Neuronal stem cell (in vitro differentiated cells): ENCODE measurements at regions not wholly inside any gene's neighbourhood (a gene's known extent, or its start where the extent isn't known, plus 50 kb on each side); places are given as distances from the start of the nearest gene placed in this dataset.
A peak's percentile ranks its signal among the peaks of the same experiment; 100 is the strongest.

Source experiments
- DNase-seq: peaks from one replicate; pipeline ENCODE4 v3.0.0-alpha.2; 2013; ENCODE audit warnings: low spot score
- H2AFZ ChIP-seq: one replicate; pipeline ENCODE4 v1.6.1; 2013; ENCODE audit warnings: mild to moderate bottlenecking, low read length, inconsistent platforms
- H2AK5ac ChIP-seq: 2 replicates; pipeline ENCODE4 v1.6.1; 2013; ENCODE audit warnings: low read depth, mild to moderate bottlenecking, inconsistent platforms, low read length, moderate library complexity, mixed read lengths
- H2BK120ac ChIP-seq: 2 replicates; pipeline ENCODE4 v1.6.1; 2013; ENCODE audit warnings: low read depth, mild to moderate bottlenecking, inconsistent platforms, low read length, moderate library complexity, mixed read lengths
- H2BK12ac ChIP-seq: one replicate; pipeline ENCODE4 v1.6.1; 2013; ENCODE audit warnings: low read length, inconsistent platforms
- H2BK15ac ChIP-seq: 2 replicates; pipeline ENCODE4 v1.6.1; 2013; ENCODE audit warnings: mild to moderate bottlenecking, low read length, inconsistent platforms, mixed read lengths
- H2BK5ac ChIP-seq: one replicate; pipeline ENCODE4 v1.6.1; 2013; ENCODE audit warnings: inconsistent platforms, mild to moderate bottlenecking, low read length, moderate library complexity
- H3K14ac ChIP-seq: one replicate; pipeline ENCODE4 v1.6.1; 2013; ENCODE audit warnings: low read length, inconsistent platforms
- H3K18ac ChIP-seq: 2 replicates; pipeline ENCODE4 v1.6.1; 2013; ENCODE audit warnings: low read length, inconsistent platforms
- H3K23ac ChIP-seq: 2 replicates; pipeline ENCODE4 v1.6.1; 2013; ENCODE audit warnings: low read depth, mild to moderate bottlenecking, mixed read lengths, low read length, inconsistent platforms; ENCODE audit not compliant: poor library complexity
- H3K27ac ChIP-seq: replicated peaks from 3 replicates; pipeline ENCODE4 v1.5.1; 2013; ENCODE audit warnings: low read length, inconsistent platforms
- H3K27me3 ChIP-seq, 3 experiments: 2 replicates each; pipeline ENCODE4 v1.6.1; 2013; ENCODE audit warnings: low read length in 3 of 3, mild to moderate bottlenecking in 2 of 3, inconsistent platforms in 1 of 3, low read depth in 1 of 3, mixed read lengths in 1 of 3, moderate library complexity in 1 of 3; ENCODE audit not compliant: control insufficient read depth in 3 of 3, insufficient read depth in 3 of 3
- H3K36me3 ChIP-seq, 2 donors: replicated peaks in 1 of 2; 2 replicates each; pipeline ENCODE4 v1.6.1; 2013; ENCODE audit warnings: low read length in 2 of 2; ENCODE audit not compliant: control insufficient read depth in 2 of 2, insufficient read depth in 2 of 2
- H3K4ac ChIP-seq: 2 replicates; pipeline ENCODE4 v1.6.1; 2013; ENCODE audit warnings: inconsistent platforms, mild to moderate bottlenecking, low read length, moderate library complexity
- H3K4me1 ChIP-seq, 2 donors: 1 replicate in 1 of 2; 2 replicates in 1 of 2; pipeline ENCODE4 v1.6.1; 2013; ENCODE audit warnings: low read length in 2 of 2, low read depth in 1 of 2; ENCODE audit not compliant: control insufficient read depth in 2 of 2, insufficient read depth in 1 of 2
- H3K4me2 ChIP-seq: one replicate; pipeline ENCODE4 v1.6.1; 2013; ENCODE audit warnings: mild to moderate bottlenecking, low read length, inconsistent platforms; ENCODE audit not compliant: insufficient read depth, poor library complexity, severe bottlenecking
- H3K4me3 ChIP-seq, 2 donors: 2 replicates each; pipeline ENCODE4 v1.5.1; 2013; ENCODE audit warnings: low read length in 2 of 2, mild to moderate bottlenecking in 2 of 2, inconsistent platforms in 1 of 2, moderate library complexity in 1 of 2
- H3K79me1 ChIP-seq: one replicate; pipeline ENCODE4 v1.6.1; 2013; ENCODE audit warnings: low read depth, mild to moderate bottlenecking, inconsistent platforms, low read length, moderate library complexity
- H3K9ac ChIP-seq: one replicate; pipeline ENCODE4 v1.6.1; 2013; ENCODE audit warnings: mild to moderate bottlenecking, low read depth, low read length, inconsistent platforms; ENCODE audit not compliant: poor library complexity
- H3K9me3 ChIP-seq, 2 donors: replicated peaks in 1 of 2; 2 replicates each; pipeline versions ENCODE3 to v1.6.1; 2013; ENCODE audit warnings: low read length in 2 of 2, mild to moderate bottlenecking in 2 of 2, inconsistent platforms in 1 of 2, low read depth in 1 of 2, mixed read lengths in 1 of 2, moderate library complexity in 1 of 2; ENCODE audit not compliant: control insufficient read depth in 2 of 2, insufficient read depth in 1 of 2
- H4K8ac ChIP-seq: one replicate; pipeline ENCODE4 v1.6.1; 2013; ENCODE audit warnings: low read depth, mild to moderate bottlenecking, inconsistent platforms, low read length, moderate library complexity
- H4K91ac ChIP-seq: one replicate; pipeline ENCODE4 v1.6.1; 2013; ENCODE audit warnings: low read length, low read depth, mild to moderate bottlenecking, inconsistent platforms; ENCODE audit not compliant: poor library complexity
- WGBS, 2 donors: extraction: QIAGEN DNeasy Blood & Tissue Kit; methylation state at CpG; one replicate each; pipeline ENCODE4 v1.1.7; 2013; ENCODE audit warnings: missing lambda C conversion rate in 2 of 2, mixed read lengths in 1 of 2; ENCODE audit not compliant: insufficient read length in 2 of 2, insufficient replicate concordance in 1 of 2; ENCODE audit errors: extremely low coverage in 2 of 2; 5-methylcytosine and 5-hydroxymethylcytosine counted together

- Histone ChIP-seq H3K4me1 (no peaks in the 10 kb centered on the region), H2BK12ac (no peak overlapping the region), H3K79me1 (no peaks in the 10 kb centered on the region), H3K9ac (no peak overlapping the region), H2BK120ac (no peak overlapping the region), H3K4ac (no peak overlapping the region), H2BK15ac (no peak overlapping the region), H3K9me3 (no peaks in the 10 kb centered on the region), H3K4me2 (no peak overlapping the region), H3K4me3 (no peak overlapping the region), H3K27ac (no peak overlapping the region), H3K14ac (no peak overlapping the region), H3K36me3 (no peaks in the 10 kb centered on the region), H4K8ac (no peak overlapping the region), H2AK5ac (no peak overlapping the region), H3K27me3 (no peaks in the 10 kb centered on the region), H4K91ac (no peak overlapping the region), H2BK5ac (no peak overlapping the region), H3K18ac (no peak overlapping the region), H3K23ac (no peak overlapping the region), H2AFZ (no peak overlapping the region)
- no peak for DNase-seq
- WGBS, 2 donors = no CpG with 5 or more reads among the region's 2 CpGs
These were observed 2717.2 kb downstream of the PCDH7 start for GRCh38 chr4:33437406-33437805.

GRCh38 chr4:33446953-33447352 is 2726.8 kb downstream of the PCDH7 start:
- H2BK12ac ChIP-seq = no peak overlapping the region
- no peak overlapping the region for H2AFZ ChIP-seq
- no peak overlapping the region for H3K27ac ChIP-seq
- H3K9ac ChIP-seq = no peak overlapping the region
- DNase-seq = no peak
- H3K27me3 ChIP-seq = no peaks in the 10 kb centered on the region
- H2BK5ac ChIP-seq = no peak overlapping the region
- no peak overlapping the region for H2BK15ac ChIP-seq
- H2AK5ac ChIP-seq = no peak overlapping the region
- H3K4ac ChIP-seq = no peak overlapping the region
- H4K8ac ChIP-seq = no peak overlapping the region
- H3K23ac ChIP-seq = no peak overlapping the region
- no peak overlapping the region for H2BK120ac ChIP-seq
- H3K4me3 ChIP-seq = no peak overlapping the region
- no peak overlapping the region for H3K18ac ChIP-seq
- no peak overlapping the region for H4K91ac ChIP-seq
- H3K36me3 ChIP-seq = no peaks in the 10 kb centered on the region
- H3K14ac ChIP-seq = no peak overlapping the region
- no peaks in the 10 kb centered on the region for H3K4me1 ChIP-seq
- whole genome bisulfite sequencing, 2 donors = no CpG with 5 or more reads among the region's 2 CpGs
- H3K4me2 ChIP-seq = no peak overlapping the region
- no peaks in the 10 kb centered on the region for H3K9me3 ChIP-seq
- no peaks in the 10 kb centered on the region for H3K79me1 ChIP-seq

- Histone ChIP-seq H3K4me2 (no peak overlapping the region), H4K91ac (no peak overlapping the region), H3K27me3 (no peaks in the 10 kb centered on the region), H3K4me3 (no peak overlapping the region), H3K79me1 (no peaks in the 10 kb centered on the region), H2BK120ac (no peak overlapping the region), H3K9ac (no peak overlapping the region), H2BK15ac (no peak overlapping the region), H3K36me3 (no peaks in the 10 kb centered on the region), H3K23ac (no peak overlapping the region), H2AFZ (no peak overlapping the region), H4K8ac (no peak overlapping the region), H3K4me1 (no peaks in the 10 kb centered on the region), H3K4ac (no peak overlapping the region), H2AK5ac (no peak overlapping the region), H3K14ac (no peak overlapping the region), H3K18ac (no peak overlapping the region), H3K9me3 (no peaks in the 10 kb centered on the region), H2BK12ac (no peak overlapping the region), H3K27ac (no peak overlapping the region), H2BK5ac (no peak overlapping the region)
- WGBS, 2 donors = no CpG with 5 or more reads among the region's 3 CpGs
- DNase-seq = no peak
These were observed 2728.8 kb downstream of the PCDH7 start for GRCh38 chr4:33448948-33449347.

- Histone ChIP-seq H2BK12ac (no peak overlapping the region), H3K9ac (no peak overlapping the region), H2BK15ac (no peak overlapping the region), H3K18ac (no peak overlapping the region), H3K36me3 (no peaks in the 10 kb centered on the region), H3K27me3 (no peaks in the 10 kb centered on the region), H2BK120ac (no peak overlapping the region), H3K4me1 (no peaks in the 10 kb centered on the region), H3K79me1 (no peaks in the 10 kb centered on the region), H3K14ac (no peak overlapping the region), H3K4me2 (no peak overlapping the region), H3K27ac (no peak overlapping the region), H2AFZ (no peak overlapping the region), H4K91ac (no peak overlapping the region), H3K4ac (no peak overlapping the region), H2AK5ac (no peak overlapping the region), H2BK5ac (no peak overlapping the region), H3K23ac (no peak overlapping the region), H3K9me3 (no peaks in the 10 kb centered on the region), H3K4me3 (peak overlapping the region in 1 of 2 donors; percentile 46), H4K8ac (no peak overlapping the region)
- no peak for DNase-seq
These were observed 2733.3 kb downstream of the PCDH7 start for GRCh38 chr4:33453436-33453835.
